ENCODE measurements at regions not wholly inside any gene's neighbourhood (a gene's known extent, or its start where the extent isn't known, plus 50 kb on each side); places are given as distances from the start of the nearest gene placed in this dataset.

DNA sequence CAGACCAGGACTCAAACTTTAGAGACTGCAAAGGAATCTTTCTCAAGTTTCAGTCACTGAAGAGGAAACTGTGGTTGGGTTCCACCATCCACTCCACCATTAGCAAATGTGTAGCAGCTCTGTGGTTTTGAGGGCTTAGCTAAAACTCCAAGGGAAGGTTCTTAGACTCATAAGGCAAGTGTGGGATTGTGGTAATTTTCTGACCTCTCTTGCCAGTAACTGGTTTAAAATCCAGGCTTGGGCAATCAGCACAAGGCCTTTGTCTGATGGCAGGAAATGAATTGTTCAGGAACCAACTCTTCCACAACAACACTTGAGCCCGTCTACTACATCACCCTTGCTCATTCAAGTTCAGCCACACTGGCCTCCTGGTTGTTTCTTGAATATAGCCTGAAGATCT lies 68.6 kb upstream of the FBXL4 start:
- no peak overlapping the region for H3K27ac ChIP-seq
- 63 to 87% (median 77%) methylated on average over 1 of the region's 1 CpG for WGBS, 3 donors

DNA sequence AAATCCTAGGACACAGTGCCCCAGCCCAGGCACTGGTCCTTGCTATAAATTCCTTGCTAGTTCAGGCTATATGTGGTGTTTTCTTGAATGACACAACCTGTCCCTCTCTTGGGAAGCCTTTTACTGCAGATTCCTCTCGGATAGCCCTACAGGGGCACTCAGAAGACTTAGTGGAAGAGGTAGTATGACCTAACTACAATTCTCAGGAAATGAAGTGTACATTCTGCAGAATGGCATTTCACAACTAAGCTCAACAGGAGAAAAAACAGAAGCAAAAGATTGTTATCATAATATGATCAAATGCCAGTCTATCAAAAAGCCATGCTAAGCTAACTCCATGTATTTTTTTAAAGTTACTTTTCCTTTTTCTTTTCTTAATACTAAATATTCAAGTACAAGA lies 66.3 kb upstream of the FBXL4 start:
- intact Hi-C loops (cut with DNase I): no loop called here
- H3K9me3 ChIP-seq: no peaks in the 10 kb centered on the region

More for the DNA sequence above, 68.6 kb upstream of the FBXL4 start:
- intact Hi-C loops (cut with DNase I): no loop called here
- Histone ChIP-seq H3K9me3 (no peaks in the 10 kb centered on the region), H3K27me3 (ENCODE audit: insufficient read depth in 3 of 3, low read length in 2 of 3) (no peaks in the 10 kb centered on the region), H3K4me1 (no peaks in the 10 kb centered on the region), H3K4me3 (no peak overlapping the region), H3K36me3 (ENCODE audit: insufficient read depth in 1 of 2, low read depth in 1 of 2) (no peaks in the 10 kb centered on the region)
- DNase-seq: no peak
- no peak for ATAC-seq
- TF ChIP-seq, protein P1, sequence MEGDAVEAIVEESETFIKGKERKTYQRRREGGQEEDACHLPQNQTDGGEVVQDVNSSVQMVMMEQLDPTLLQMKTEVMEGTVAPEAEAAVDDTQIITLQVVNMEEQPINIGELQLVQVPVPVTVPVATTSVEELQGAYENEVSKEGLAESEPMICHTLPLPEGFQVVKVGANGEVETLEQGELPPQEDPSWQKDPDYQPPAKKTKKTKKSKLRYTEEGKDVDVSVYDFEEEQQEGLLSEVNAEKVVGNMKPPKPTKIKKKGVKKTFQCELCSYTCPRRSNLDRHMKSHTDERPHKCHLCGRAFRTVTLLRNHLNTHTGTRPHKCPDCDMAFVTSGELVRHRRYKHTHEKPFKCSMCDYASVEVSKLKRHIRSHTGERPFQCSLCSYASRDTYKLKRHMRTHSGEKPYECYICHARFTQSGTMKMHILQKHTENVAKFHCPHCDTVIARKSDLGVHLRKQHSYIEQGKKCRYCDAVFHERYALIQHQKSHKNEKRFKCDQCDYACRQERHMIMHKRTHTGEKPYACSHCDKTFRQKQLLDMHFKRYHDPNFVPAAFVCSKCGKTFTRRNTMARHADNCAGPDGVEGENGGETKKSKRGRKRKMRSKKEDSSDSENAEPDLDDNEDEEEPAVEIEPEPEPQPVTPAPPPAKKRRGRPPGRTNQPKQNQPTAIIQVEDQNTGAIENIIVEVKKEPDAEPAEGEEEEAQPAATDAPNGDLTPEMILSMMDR (IDR thresholded peaks at IDR 0.05): no peak

DNA sequence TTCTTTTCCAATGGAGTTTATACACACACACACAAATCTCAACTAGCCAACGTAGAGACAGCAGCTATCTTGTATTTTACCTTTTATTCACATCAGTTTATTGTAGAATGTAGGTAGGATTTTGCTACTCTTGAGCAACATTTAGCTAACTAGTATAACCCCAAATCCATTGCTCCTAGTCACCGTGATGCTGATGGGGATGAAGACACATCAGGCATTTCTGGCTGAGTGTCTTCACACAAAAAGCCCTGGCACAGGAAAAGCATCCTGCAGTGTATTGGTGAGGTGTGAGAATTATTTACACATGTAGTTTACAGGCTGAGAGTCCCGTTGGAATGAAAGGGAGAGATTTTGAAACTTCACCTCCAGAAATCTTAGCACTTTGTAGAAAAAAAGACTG lies 65.9 kb upstream of the FBXL4 start:
- TF ChIP-seq, protein P1 (IDR thresholded peaks at IDR 0.05): no peak
- 67 to 71% (median 68%) methylated on average over 3 of the region's 3 CpGs for WGBS, 3 donors
- ATAC-seq (no peak), DNase-seq (no peak)
- H3K27ac ChIP-seq: no peak overlapping the region
- no peaks in the 10 kb centered on the region for H3K27me3 ChIP-seq (ENCODE audit: insufficient read depth in 3 of 3, low read length in 2 of 3)
- H3K9me3 ChIP-seq: no peaks in the 10 kb centered on the region
- no peak overlapping the region for H3K4me3 ChIP-seq
- no peaks in the 10 kb centered on the region for H3K4me1 ChIP-seq
- H3K36me3 ChIP-seq (ENCODE audit: insufficient read depth in 1 of 2, low read depth in 1 of 2): no peaks in the 10 kb centered on the region
- intact Hi-C loops (cut with DNase I): no loop called here

More for the DNA sequence above, 66.3 kb upstream of the FBXL4 start:
- WGBS, 3 donors: 26 to 48% (median 40%) methylated on average over 1 of the region's 1 CpG
- Histone ChIP-seq H3K27me3 (ENCODE audit: insufficient read depth in 3 of 3, low read length in 2 of 3) (no peaks in the 10 kb centered on the region), H3K4me3 (no peak overlapping the region), H3K4me1 (no peaks in the 10 kb centered on the region), H3K27ac (no peak overlapping the region), H3K36me3 (ENCODE audit: insufficient read depth in 1 of 2, low read depth in 1 of 2) (no peaks in the 10 kb centered on the region)
- DNase-seq: no peak
- TF ChIP-seq, protein P1 (IDR thresholded peaks at IDR 0.05): no peak
- no peak for ATAC-seq

DNA sequence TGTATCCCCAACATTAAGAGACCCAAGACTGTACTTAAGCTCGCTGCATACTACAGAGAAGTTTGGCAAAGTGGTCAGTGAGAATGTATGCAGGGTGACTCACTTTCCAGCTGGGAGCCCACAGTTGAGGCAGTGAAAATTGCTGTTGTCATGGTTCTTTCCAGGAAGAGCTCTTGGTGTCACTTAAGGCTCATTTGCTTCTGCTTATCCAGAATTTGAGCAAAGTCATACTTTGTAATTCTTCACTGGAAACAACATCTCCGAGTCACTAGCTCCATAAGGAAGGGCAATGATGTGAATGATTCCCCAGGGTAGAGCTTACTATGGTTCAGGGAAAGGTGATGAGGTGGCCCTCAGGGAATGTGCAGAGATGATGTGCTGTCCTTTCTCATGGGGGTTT lies 65.4 kb upstream of the FBXL4 start:
- WGBS, 3 donors: 60 to 71% (median 63%) methylated on average over 2 of the region's 2 CpGs
- no peaks in the 10 kb centered on the region for H3K36me3 ChIP-seq (ENCODE audit: insufficient read depth in 1 of 2, low read depth in 1 of 2)
- TF ChIP-seq, protein P1 (IDR thresholded peaks at IDR 0.05): no peak
- H3K27ac ChIP-seq: no peak overlapping the region
- intact Hi-C loops (cut with DNase I): no loop called here
- no peak for DNase-seq
- no peak overlapping the region for H3K4me3 ChIP-seq
- no peak for ATAC-seq
- H3K27me3 ChIP-seq (ENCODE audit: insufficient read depth in 3 of 3, low read length in 2 of 3): no peaks in the 10 kb centered on the region
- H3K4me1 ChIP-seq: no peaks in the 10 kb centered on the region
- H3K9me3 ChIP-seq: no peaks in the 10 kb centered on the region

DNA sequence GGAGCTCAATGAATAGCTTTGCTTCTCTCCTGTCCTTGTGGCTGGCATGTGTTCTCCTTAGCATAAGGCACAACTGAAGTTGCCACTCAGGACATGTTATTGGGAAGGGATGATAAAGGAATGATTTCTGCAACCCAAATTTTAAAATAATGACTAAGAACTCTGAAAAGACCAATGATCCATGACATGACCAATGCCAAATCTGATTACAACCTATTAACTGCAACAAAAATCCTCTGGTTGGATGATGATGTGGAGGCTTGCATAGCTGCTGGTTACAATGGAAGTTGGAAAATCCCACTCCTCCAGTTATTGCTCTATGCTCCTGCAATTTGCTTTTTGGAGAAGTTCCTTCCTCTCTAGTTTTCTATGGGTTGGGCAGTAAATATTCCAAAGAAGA lies 63.4 kb upstream of the FBXL4 start:
- H3K36me3 ChIP-seq (ENCODE audit: insufficient read depth in 1 of 2, low read depth in 1 of 2): no peaks in the 10 kb centered on the region
- ATAC-seq (no peak), DNase-seq (no peak)
- H3K9me3 ChIP-seq: no peaks in the 10 kb centered on the region
- H3K27me3 ChIP-seq (ENCODE audit: insufficient read depth in 3 of 3, low read length in 2 of 3): no peaks in the 10 kb centered on the region
- intact Hi-C loops (cut with DNase I): no loop called here
- H3K4me3 ChIP-seq: no peak overlapping the region
- H3K27ac ChIP-seq: no peak overlapping the region
- H3K4me1 ChIP-seq: no peaks in the 10 kb centered on the region
- TF ChIP-seq, protein P1 (IDR thresholded peaks at IDR 0.05): no peak

All from psoas muscle (tissue), 7 donors.